Stomach (tissue), 8 donors: ENCODE measurements at regions not wholly inside any gene's neighbourhood (a gene's known extent, or its start where the extent isn't known, plus 50 kb on each side); places are given as distances from the start of the nearest gene placed in this dataset.

Experiments used
- DNase-seq, 2 donors: peaks; one replicate each; pipeline versions ENCODE4 v3.0.0 to v3.0.0-alpha.2; 2013 to 2019
- H3K27ac ChIP-seq, 5 donors: fragments of 200-600 bp in 4 of 5; sonication (generic) in 4 of 5; one replicate each; pipeline ENCODE4 v1.5.1; 2013 to 2019; ENCODE audit warnings: mild to moderate bottlenecking in 1 of 5, moderate library complexity in 1 of 5
- H3K27me3 ChIP-seq, 3 donors: fragments of 200-600 bp; sonication (generic); one replicate each; pipeline ENCODE4 v1.5.1; 2017 to 2019; ENCODE audit warnings: mixed run types in 1 of 3
- H3K36me3 ChIP-seq, 4 donors: fragments of 200-600 bp; sonication (generic); 1 replicate in 3 of 4; 2 replicates in 1 of 4; pipeline ENCODE4 v1.5.1; 2016 to 2019
- H3K4me1 ChIP-seq, 4 donors: fragments of 200-600 bp; sonication (generic); one replicate each; pipeline ENCODE4 v1.5.1; 2016 to 2019
- H3K4me3 ChIP-seq, 4 donors: fragments of 200-600 bp; sonication (generic) in 3 of 4; one replicate each; pipeline ENCODE4 v1.5.1; 2016 to 2019; ENCODE audit warnings: mild to moderate bottlenecking in 1 of 4
- H3K9me3 ChIP-seq, 4 donors: fragments of 200-600 bp; sonication (generic); one replicate each; pipeline ENCODE4 v1.5.1; 2016 to 2019
- EP300 ChIP-seq: sonication (generic); formaldehyde crosslinking; IDR thresholded peaks from one replicate; pipeline ENCODE4 v1.6.1; 2017; ENCODE audit warnings: antibody characterized with exemption
- POLR2A ChIP-seq, 4 donors: fragments of 450-650 bp; IDR thresholded peaks; one replicate each; pipeline ENCODE4 v1.6.1; 2016; ENCODE audit warnings: antibody characterized with exemption in 4 of 4, control low read depth in 2 of 4, mild to moderate bottlenecking in 1 of 4, moderate library complexity in 1 of 4
- POLR2AphosphoS5 ChIP-seq, 3 donors: sonication (generic); formaldehyde crosslinking; IDR thresholded peaks; one replicate each; pipeline ENCODE4 v1.6.1; 2016; ENCODE audit warnings: antibody characterized with exemption in 3 of 3
- WGBS, 5 donors: extraction: QIAGEN DNeasy Blood & Tissue Kit in 3 of 5; methylation state at CpG; one replicate each; pipeline versions ENCODE4 v1.1.5 to v1.1.7; 2013 to 2018; 5-methylcytosine and 5-hydroxymethylcytosine counted together
- intact Hi-C: fragments of 100-400 bp; cut with DNase I; formaldehyde crosslinking; loops from one replicate; pipeline ENCODE4 v1.15.1; 2023; ENCODE audit warnings: low total_unique reads
- small RNA-seq, 4 donors: library from RNA; depleted of rRNA; stranded (forward); fragments of <200 nt; gene quantifications; one replicate each; pipeline ENCODE3, GENCODE V24; 2016
- TF ChIP-seq, protein P1 (sequence below), 7 experiments: fragments of 450-650 bp in 4 of 7; fragments of 200-600 bp in 3 of 7; sonication (generic) in 3 of 7; IDR thresholded peaks; one replicate each; pipeline ENCODE4 v1.5.1; 2016 to 2019; ENCODE audit warnings: antibody characterized with exemption in 7 of 7, control low read depth in 2 of 7, mild to moderate bottlenecking in 1 of 7
- donor health status: healthy with polysubstance abuse.
- donor health status: Bipolar disorder and iron deficiency.
- donor health status: healthy.

DNA sequence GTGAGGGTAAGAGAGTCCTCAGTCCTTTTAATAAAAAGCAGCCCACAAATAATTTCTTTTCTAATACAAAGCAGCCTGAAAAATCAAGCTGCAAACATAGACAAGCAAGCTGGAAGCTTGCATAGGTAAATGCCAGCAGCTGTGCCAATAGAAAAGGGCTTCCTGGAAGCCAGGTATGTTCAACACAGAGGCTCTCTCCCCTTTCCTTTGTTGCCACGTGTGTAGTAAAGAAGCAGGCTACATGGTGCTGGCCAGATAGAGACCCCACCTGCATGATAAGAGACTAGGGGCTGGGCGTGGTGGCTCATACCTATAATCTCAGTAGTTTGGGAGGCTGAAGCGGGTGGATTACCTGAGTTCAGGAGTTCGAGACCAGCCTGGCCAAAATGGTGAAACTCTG is 50.1 kb upstream of the ERRFI1 start:
- peak; percentile 64 to 85 for DNase-seq
- Histone ChIP-seq H3K9me3 (no peaks in the 10 kb centered on the region), H3K27ac (peak overlapping the region; percentile 76 to 86 (median 80)), H3K4me1 (peaks cover 23 to 59% (median 45%) of the 10 kb centered on the region in 4 donors), H3K36me3 (no peaks in the 10 kb centered on the region), H3K4me3 (no peak overlapping the region), H3K27me3 (no peaks in the 10 kb centered on the region)
- TF ChIP-seq POLR2AphosphoS5 (IDR thresholded peaks at IDR 0.05): peak in 2 of 3 donors; percentile 42 to 68
- TF ChIP-seq POLR2A (IDR thresholded peaks at IDR 0.05): no peak
- no peak for TF ChIP-seq EP300
- TF ChIP-seq, protein P1, sequence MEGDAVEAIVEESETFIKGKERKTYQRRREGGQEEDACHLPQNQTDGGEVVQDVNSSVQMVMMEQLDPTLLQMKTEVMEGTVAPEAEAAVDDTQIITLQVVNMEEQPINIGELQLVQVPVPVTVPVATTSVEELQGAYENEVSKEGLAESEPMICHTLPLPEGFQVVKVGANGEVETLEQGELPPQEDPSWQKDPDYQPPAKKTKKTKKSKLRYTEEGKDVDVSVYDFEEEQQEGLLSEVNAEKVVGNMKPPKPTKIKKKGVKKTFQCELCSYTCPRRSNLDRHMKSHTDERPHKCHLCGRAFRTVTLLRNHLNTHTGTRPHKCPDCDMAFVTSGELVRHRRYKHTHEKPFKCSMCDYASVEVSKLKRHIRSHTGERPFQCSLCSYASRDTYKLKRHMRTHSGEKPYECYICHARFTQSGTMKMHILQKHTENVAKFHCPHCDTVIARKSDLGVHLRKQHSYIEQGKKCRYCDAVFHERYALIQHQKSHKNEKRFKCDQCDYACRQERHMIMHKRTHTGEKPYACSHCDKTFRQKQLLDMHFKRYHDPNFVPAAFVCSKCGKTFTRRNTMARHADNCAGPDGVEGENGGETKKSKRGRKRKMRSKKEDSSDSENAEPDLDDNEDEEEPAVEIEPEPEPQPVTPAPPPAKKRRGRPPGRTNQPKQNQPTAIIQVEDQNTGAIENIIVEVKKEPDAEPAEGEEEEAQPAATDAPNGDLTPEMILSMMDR (IDR thresholded peaks at IDR 0.05): no peak
- intact Hi-C loops: no loop called here
- WGBS, 5 donors: 36 to 54% (median 41%) methylated on average over 4 of the region's 4 CpGs

Small RNA genes lying in the stretch of these regions (small RNA-seq; reads per million reads assigned to genes)
- gene RNU1-7P: 0 reads per million in 4 donors
